ENCODE measurements at regions not wholly inside any gene's neighbourhood (a gene's known extent, or its start where the extent isn't known, plus 50 kb on each side); places are given as distances from the start of the nearest gene placed in this dataset. TPM values are rescaled to one million over a fixed set of nuclear protein-coding genes. Genes with fewer than 3 reads are reported as not detected.

Small RNAs in the stretch of these regions (microRNA-seq; reads per million reads assigned to microRNA genes)
- gene MIR8081, result not detected

All from Right ventricle myocardium inferior (tissue), 1 donor.